ENCODE measurements at regions not wholly inside any gene's neighbourhood (a gene's known extent, or its start where the extent isn't known, plus 50 kb on each side); places are given as distances from the start of the nearest gene placed in this dataset.

GRCh38 chr1:94707321-94708298, 112.5 kb upstream of the SLC44A3 start:
- no peak for DNase-seq (ENCODE audit: low spot score)

GRCh38 chr1:94702442-94702815, 117.7 kb upstream of the SLC44A3 start:
- DNase-seq (ENCODE audit: low spot score) = no peak

DNA sequence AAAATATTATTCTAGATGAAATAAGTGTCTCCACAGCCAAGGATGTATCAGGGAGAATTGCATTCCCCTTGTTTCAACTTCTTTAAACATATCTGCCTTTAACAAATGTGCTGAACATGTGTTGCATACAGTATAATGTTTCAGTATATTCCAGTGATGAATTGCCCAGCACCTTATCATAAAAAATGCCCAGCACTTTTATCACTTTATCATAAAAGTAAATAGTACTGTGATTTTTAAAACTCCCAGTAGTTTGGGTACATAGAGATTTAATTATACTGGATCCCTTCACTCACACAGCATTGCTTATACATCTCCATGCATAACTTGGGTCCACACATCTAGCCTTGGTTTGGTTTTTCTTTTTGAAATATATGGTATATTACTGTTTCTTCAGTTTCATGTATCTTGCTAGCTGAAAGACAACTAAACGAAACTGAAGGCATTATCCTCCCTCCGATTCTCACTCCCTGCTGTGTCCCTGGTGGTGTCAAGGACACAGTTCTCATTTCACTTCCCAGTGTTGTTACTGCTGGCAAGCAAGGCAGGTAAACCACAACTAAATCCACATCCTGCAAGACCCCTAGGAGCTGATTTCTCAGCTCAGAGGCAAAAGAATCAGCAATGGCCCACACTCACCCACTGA, 118.2 kb upstream of the SLC44A3 start:
- DNase-seq (ENCODE audit: low spot score) = no peak

- no peak for DNase-seq (ENCODE audit: low spot score)
These were observed 121.2 kb upstream of the SLC44A3 start for GRCh38 chr1:94698759-94699502.

DNA sequence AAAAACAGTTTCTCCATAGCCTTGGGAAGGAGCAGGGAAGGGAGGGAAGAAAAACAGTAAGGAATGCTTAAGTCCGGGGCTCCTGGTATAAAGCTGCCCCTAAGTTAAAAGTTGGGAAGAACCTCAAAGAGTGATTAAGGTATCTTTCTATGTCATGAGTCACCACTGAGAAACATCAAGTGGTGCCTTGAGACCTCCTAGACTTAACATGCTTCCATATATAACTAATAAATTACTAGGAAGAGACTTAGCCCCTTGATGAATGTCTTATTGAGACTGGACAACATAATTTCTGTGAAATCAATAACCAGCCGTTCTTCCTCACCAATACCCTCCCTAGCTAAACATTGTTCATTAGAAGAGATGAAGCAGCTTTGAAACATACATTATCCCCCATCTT, 121.8 kb upstream of the SLC44A3 start:
- no peak for DNase-seq (ENCODE audit: low spot score)

DNA sequence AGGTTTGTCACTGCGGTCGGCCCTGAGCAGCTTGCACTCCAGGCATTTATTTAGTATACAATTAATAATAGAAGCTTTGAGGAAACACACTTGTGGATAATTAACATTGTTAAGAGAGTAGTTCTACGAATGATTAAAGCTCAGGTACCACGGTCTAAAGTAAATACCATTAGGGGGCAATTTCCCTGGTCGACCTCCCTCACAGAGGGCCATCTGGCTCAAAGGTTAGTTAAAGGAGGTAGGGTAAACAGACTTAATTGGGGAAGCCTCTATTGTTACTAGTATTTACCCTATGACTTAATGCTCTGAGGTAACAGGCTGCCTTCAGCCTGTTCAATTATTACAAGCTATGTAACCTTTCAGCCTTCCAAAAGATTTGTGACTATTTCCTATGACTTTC, 122.3 kb upstream of the SLC44A3 start:
- DNase-seq (ENCODE audit: low spot score) = no peak

GRCh38 chr1:94694226-94694915, 125.8 kb upstream of the SLC44A3 start:
- DNase-seq (ENCODE audit: low spot score) = no peak

GRCh38 chr1:94693435-94693834, 126.7 kb upstream of the SLC44A3 start:
- no peak for DNase-seq (ENCODE audit: low spot score)

GRCh38 chr1:94693029-94693428, 127.1 kb upstream of the SLC44A3 start:
- no peak for DNase-seq (ENCODE audit: low spot score)

GRCh38 chr1:94688646-94689045, 131.5 kb upstream of the SLC44A3 start:
- no peak for DNase-seq (ENCODE audit: low spot score)

DNA sequence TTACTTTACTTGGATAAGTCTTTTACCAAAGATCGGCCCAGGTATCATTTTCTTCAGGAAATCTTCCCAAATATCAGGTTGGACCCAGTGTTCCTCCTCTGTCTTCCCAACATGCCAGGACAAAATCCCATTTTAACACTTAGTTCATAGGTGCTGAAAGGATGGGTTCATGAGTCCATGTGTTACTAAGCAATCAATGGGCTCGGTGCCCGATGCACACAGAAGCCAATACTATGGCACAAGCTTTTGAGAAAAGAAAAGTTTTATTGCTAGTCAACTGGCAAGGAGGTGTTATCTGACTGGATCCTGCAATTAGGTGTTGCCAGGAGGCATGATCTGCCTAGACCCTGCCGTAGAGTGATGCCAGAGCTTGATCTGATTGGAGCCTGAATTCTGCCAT, 133.3 kb upstream of the SLC44A3 start:
- DNase-seq (ENCODE audit: low spot score) = no peak

DNA sequence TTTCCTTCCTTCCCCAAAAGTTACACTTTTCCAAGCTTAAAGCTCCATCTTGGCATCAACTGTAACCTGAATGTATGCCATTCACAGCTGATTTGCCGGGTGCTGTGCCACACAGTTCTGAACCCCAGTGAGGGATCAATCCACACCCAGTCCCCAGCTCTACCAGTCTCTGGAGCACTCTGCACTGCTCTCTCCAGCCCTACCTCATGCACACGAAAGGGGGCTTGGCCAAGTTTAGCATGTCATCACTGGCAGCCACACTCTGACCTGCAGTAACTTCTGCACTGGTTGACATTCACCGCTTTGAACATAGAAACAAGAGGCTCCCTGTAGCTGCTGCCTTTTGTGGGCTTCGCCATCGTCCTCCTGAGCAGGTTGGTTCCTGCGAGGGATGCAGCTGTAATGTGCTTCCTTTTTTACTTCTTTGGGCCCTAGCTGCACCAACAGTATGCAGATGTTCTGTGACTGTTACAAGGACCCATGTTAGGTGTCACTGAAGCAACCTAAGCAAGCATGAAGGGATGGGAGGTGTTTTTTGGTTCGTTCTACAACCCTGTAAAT, 135.4 kb upstream of the SLC44A3 start:
- no peak for DNase-seq (ENCODE audit: low spot score)

- no peak for DNase-seq (ENCODE audit: low spot score)
These were observed 136.3 kb upstream of the SLC44A3 start for GRCh38 chr1:94683886-94684285.

DNA sequence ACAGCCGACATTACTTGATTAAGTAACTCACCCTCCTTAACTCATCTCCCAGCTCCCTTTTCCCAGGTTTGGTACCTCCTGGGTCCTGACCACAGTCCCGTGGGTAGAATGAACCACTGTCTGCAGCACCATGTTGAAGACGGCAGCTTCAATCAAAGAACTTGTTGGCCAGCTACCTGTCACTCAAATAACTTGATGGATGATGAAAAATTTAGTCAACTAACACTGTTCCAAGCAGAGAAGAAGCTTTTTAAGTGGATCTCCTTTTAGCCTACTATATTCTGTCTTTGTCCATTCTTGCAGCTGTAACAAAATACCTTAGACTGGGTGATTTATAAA, 138.4 kb upstream of the F3 start:
- DNase-seq (ENCODE audit: low spot score) = no peak

GRCh38 chr1:94679332-94680038, 137.9 kb upstream of the F3 start:
- DNase-seq (ENCODE audit: low spot score) = no peak

GRCh38 chr1:94678202-94678848, 136.8 kb upstream of the F3 start:
- no peak for DNase-seq (ENCODE audit: low spot score)

DNA sequence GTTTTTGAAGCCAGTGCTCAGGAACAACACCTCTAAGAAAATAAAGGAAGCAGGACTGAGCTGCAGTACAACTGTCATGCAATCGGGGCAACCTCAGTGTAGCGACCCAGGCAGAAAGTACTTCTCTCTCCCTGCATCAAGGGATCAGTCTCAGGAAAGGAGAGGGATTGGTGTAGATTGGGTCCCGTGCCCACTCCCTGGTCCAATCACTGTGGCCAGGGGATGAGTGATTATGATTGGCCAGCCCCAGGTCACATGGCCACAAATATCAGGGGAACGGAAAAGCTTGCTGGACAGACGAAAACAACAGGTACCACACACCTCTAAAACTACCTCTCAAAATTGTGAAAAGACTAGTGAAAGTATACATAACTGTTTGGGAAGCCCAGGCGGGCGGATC, 136.2 kb upstream of the F3 start:
- no peak for DNase-seq (ENCODE audit: low spot score)

GRCh38 chr1:94677087-94677486, 135.5 kb upstream of the F3 start:
- DNase-seq (ENCODE audit: low spot score) = no peak

- DNase-seq (ENCODE audit: low spot score) = no peak
These were observed 135.1 kb upstream of the F3 start for GRCh38 chr1:94676686-94677085.

GRCh38 chr1:94675373-94675772, 133.8 kb upstream of the F3 start:
- no peak for DNase-seq (ENCODE audit: low spot score)

GRCh38 chr1:94674876-94675275, 133.3 kb upstream of the F3 start:
- no peak for DNase-seq (ENCODE audit: low spot score)

All from putamen (tissue), 1 donor.